ENCODE measurements at regions not wholly inside any gene's neighbourhood (a gene's known extent, or its start where the extent isn't known, plus 50 kb on each side); places are given as distances from the start of the nearest gene placed in this dataset.

- Histone ChIP-seq H3K79me2 (ENCODE audit: low read length) (no peaks in the 10 kb centered on the region), H3K4me3 (ENCODE audit: low read length) (no peak overlapping the region), H3K27me3 (replicated peaks; ENCODE audit: insufficient read depth, low read length) (no peaks in the 10 kb centered on the region), H2AFZ (ENCODE audit: low read length) (no peak overlapping the region), H3K9me3 (replicated peaks; ENCODE audit: insufficient read depth, low read length) (no peaks in the 10 kb centered on the region), H3K36me3 (replicated peaks; ENCODE audit: insufficient read depth, low read length) (no peaks in the 10 kb centered on the region), H3K4me2 (ENCODE audit: low read depth, low read length) (no peak overlapping the region), H3K9me2 (replicated peaks; ENCODE audit: insufficient read depth, low read length) (no peaks in the 10 kb centered on the region), H3K9ac (ENCODE audit: low read length) (no peak overlapping the region), H3K27ac (ENCODE audit: low read length) (no peak overlapping the region), H3K4me1 (ENCODE audit: low read length) (no peaks in the 10 kb centered on the region), H4K20me1 (ENCODE audit: insufficient read depth, low read length) (no peaks in the 10 kb centered on the region), H3F3A (ENCODE audit: insufficient read depth, low read length) (no peaks in the 10 kb centered on the region)
- no peak for DNase-seq
- TF ChIP-seq EZH2 (optimal IDR thresholded peaks at IDR 0.05; ENCODE audit: low read depth, low read length) (no peak), EZH2phosphoT487 (IDR thresholded peaks at IDR 0.05; ENCODE audit: low read length) (no peak)
- TF ChIP-seq, protein P1, sequence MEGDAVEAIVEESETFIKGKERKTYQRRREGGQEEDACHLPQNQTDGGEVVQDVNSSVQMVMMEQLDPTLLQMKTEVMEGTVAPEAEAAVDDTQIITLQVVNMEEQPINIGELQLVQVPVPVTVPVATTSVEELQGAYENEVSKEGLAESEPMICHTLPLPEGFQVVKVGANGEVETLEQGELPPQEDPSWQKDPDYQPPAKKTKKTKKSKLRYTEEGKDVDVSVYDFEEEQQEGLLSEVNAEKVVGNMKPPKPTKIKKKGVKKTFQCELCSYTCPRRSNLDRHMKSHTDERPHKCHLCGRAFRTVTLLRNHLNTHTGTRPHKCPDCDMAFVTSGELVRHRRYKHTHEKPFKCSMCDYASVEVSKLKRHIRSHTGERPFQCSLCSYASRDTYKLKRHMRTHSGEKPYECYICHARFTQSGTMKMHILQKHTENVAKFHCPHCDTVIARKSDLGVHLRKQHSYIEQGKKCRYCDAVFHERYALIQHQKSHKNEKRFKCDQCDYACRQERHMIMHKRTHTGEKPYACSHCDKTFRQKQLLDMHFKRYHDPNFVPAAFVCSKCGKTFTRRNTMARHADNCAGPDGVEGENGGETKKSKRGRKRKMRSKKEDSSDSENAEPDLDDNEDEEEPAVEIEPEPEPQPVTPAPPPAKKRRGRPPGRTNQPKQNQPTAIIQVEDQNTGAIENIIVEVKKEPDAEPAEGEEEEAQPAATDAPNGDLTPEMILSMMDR (IDR thresholded peaks at IDR 0.05; ENCODE audit: low read length) = no peak
Measured at GRCh38 chr1:63049135-63049534, 265.2 kb downstream of the ATG4C start.

DNA sequence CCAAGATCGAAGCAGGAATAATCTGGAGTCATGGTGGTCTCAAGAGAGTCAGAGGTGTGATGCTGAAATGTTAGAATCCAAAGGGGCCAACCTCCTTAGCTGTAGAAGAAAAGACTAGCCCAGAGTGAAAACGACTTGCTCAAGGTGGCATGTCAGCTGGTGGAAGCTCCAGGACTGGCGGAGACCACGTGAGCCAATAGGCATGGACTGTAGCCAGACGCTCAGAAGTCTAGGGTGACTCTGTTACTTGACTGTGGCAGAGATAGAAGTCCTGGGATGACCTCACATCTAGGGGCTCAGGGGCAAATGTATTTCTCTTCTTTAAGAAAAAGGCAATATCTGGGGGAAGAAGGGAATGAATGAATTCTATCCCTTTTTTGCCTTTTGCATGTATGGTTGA lies 267.4 kb downstream of the ATG4C start:
- TF ChIP-seq, protein P1 (IDR thresholded peaks at IDR 0.05; ENCODE audit: low read length) = no peak
- no peak for TF ChIP-seq EZH2phosphoT487 (IDR thresholded peaks at IDR 0.05; ENCODE audit: low read length)
- TF ChIP-seq EZH2 (optimal IDR thresholded peaks at IDR 0.05; ENCODE audit: low read depth, low read length) = no peak
- no peak overlapping the region for H3K27ac ChIP-seq (ENCODE audit: low read length)
- H3K9ac ChIP-seq (ENCODE audit: low read length) = no peak overlapping the region
- no peaks in the 10 kb centered on the region for H3K36me3 ChIP-seq (replicated peaks; ENCODE audit: insufficient read depth, low read length)
- H3K27me3 ChIP-seq (replicated peaks; ENCODE audit: insufficient read depth, low read length) = no peaks in the 10 kb centered on the region
- no peak overlapping the region for H3K4me3 ChIP-seq (ENCODE audit: low read length)
- no peaks in the 10 kb centered on the region for H3F3A ChIP-seq (ENCODE audit: insufficient read depth, low read length)
- no peaks in the 10 kb centered on the region for H3K9me2 ChIP-seq (replicated peaks; ENCODE audit: insufficient read depth, low read length)
- no peak overlapping the region for H3K4me2 ChIP-seq (ENCODE audit: low read depth, low read length)
- no peaks in the 10 kb centered on the region for H3K79me2 ChIP-seq (ENCODE audit: low read length)
- no peaks in the 10 kb centered on the region for H3K4me1 ChIP-seq (ENCODE audit: low read length)
- DNase-seq = no peak
- no peak overlapping the region for H2AFZ ChIP-seq (ENCODE audit: low read length)
- no peaks in the 10 kb centered on the region for H4K20me1 ChIP-seq (ENCODE audit: insufficient read depth, low read length)
- no peaks in the 10 kb centered on the region for H3K9me3 ChIP-seq (replicated peaks; ENCODE audit: insufficient read depth, low read length)

GRCh38 chr1:63051886-63052285 lies 268.0 kb downstream of the ATG4C start:
- Histone ChIP-seq H3K9ac (ENCODE audit: low read length) (no peak overlapping the region), H3K4me2 (ENCODE audit: low read depth, low read length) (no peak overlapping the region), H3F3A (ENCODE audit: insufficient read depth, low read length) (no peaks in the 10 kb centered on the region), H3K9me2 (replicated peaks; ENCODE audit: insufficient read depth, low read length) (no peaks in the 10 kb centered on the region), H3K79me2 (ENCODE audit: low read length) (no peaks in the 10 kb centered on the region), H3K36me3 (replicated peaks; ENCODE audit: insufficient read depth, low read length) (no peaks in the 10 kb centered on the region), H3K27ac (ENCODE audit: low read length) (no peak overlapping the region), H2AFZ (ENCODE audit: low read length) (no peak overlapping the region), H4K20me1 (ENCODE audit: insufficient read depth, low read length) (no peaks in the 10 kb centered on the region), H3K4me1 (ENCODE audit: low read length) (no peaks in the 10 kb centered on the region), H3K4me3 (ENCODE audit: low read length) (no peak overlapping the region), H3K27me3 (replicated peaks; ENCODE audit: insufficient read depth, low read length) (no peaks in the 10 kb centered on the region), H3K9me3 (replicated peaks; ENCODE audit: insufficient read depth, low read length) (no peaks in the 10 kb centered on the region)
- TF ChIP-seq, protein P1 (IDR thresholded peaks at IDR 0.05; ENCODE audit: low read length) = no peak
- TF ChIP-seq EZH2phosphoT487 (IDR thresholded peaks at IDR 0.05; ENCODE audit: low read length) = no peak
- no peak for TF ChIP-seq EZH2 (optimal IDR thresholded peaks at IDR 0.05; ENCODE audit: low read depth, low read length)
- DNase-seq = no peak
